ENCODE measurements at regions not wholly inside any gene's neighbourhood (a gene's known extent, or its start where the extent isn't known, plus 50 kb on each side); places are given as distances from the start of the nearest gene placed in this dataset.

GRCh38 chr1:104884939-104885338, 1135.2 kb downstream of the AMY1C start:
- Histone ChIP-seq H2AFZ (ENCODE audit: low read depth, low read length) (no peak overlapping the region), H3K36me3 (ENCODE audit: insufficient read depth, low read length) (no peaks in the 10 kb centered on the region), H3K79me2 (ENCODE audit: insufficient read depth, low read length) (no peaks in the 10 kb centered on the region), H3K9ac (ENCODE audit: low read depth, low read length) (no peak overlapping the region), H3K9me3 (ENCODE audit: insufficient read depth, low read length, severe bottlenecking) (no peaks in the 10 kb centered on the region), H3K4me2 (ENCODE audit: insufficient read depth, low read length) (no peak overlapping the region), H3K27ac (ENCODE audit: low read length) (no peak overlapping the region), H4K20me1 (ENCODE audit: insufficient read depth, low read length) (no peaks in the 10 kb centered on the region), H3K4me3 (ENCODE audit: low read depth in 1 of 2, low read length in 2 of 2) (no peak overlapping the region), H3K27me3 (ENCODE audit: insufficient read depth, low read length, poor library complexity) (no peaks in the 10 kb centered on the region), H3K4me1 (ENCODE audit: insufficient read depth, low read length) (no peaks in the 10 kb centered on the region)
- no peak for DNase-seq
- no peak for ATAC-seq (ENCODE audit: insufficient read depth, low read depth)
- TF ChIP-seq CTCF (IDR thresholded peaks at IDR 0.05; ENCODE audit: borderline replicate concordance, extremely low read depth, low read length, poor library complexity, severe bottlenecking) (no peak), EZH2 (IDR thresholded peaks at IDR 0.05; ENCODE audit: borderline replicate concordance, low read depth, low read length, severe bottlenecking) (no peak)

GRCh38 chr1:104905322-104905721, 1155.6 kb downstream of the AMY1C start:
- Histone ChIP-seq H3K4me3 (ENCODE audit: low read depth in 1 of 2, low read length in 2 of 2) (no peak overlapping the region), H2AFZ (ENCODE audit: low read depth, low read length) (no peak overlapping the region), H3K4me1 (ENCODE audit: insufficient read depth, low read length) (no peaks in the 10 kb centered on the region), H3K4me2 (ENCODE audit: insufficient read depth, low read length) (no peak overlapping the region), H3K9me3 (ENCODE audit: insufficient read depth, low read length, severe bottlenecking) (peaks cover 3% of the 10 kb centered on the region), H3K79me2 (ENCODE audit: insufficient read depth, low read length) (no peaks in the 10 kb centered on the region), H3K36me3 (ENCODE audit: insufficient read depth, low read length) (no peaks in the 10 kb centered on the region), H4K20me1 (ENCODE audit: insufficient read depth, low read length) (no peaks in the 10 kb centered on the region), H3K27ac (ENCODE audit: low read length) (no peak overlapping the region), H3K27me3 (ENCODE audit: insufficient read depth, low read length, poor library complexity) (no peaks in the 10 kb centered on the region), H3K9ac (ENCODE audit: low read depth, low read length) (no peak overlapping the region)
- no peak for TF ChIP-seq EZH2 (IDR thresholded peaks at IDR 0.05; ENCODE audit: borderline replicate concordance, low read depth, low read length, severe bottlenecking)
- no peak for TF ChIP-seq CTCF (IDR thresholded peaks at IDR 0.05; ENCODE audit: borderline replicate concordance, extremely low read depth, low read length, poor library complexity, severe bottlenecking)
- no peak for DNase-seq
- ATAC-seq (ENCODE audit: insufficient read depth, low read depth): no peak

- Histone ChIP-seq H2AFZ (ENCODE audit: low read depth, low read length) (no peak overlapping the region), H3K4me3 (ENCODE audit: low read depth in 1 of 2, low read length in 2 of 2) (no peak overlapping the region), H4K20me1 (ENCODE audit: insufficient read depth, low read length) (no peaks in the 10 kb centered on the region), H3K79me2 (ENCODE audit: insufficient read depth, low read length) (no peaks in the 10 kb centered on the region), H3K4me1 (ENCODE audit: insufficient read depth, low read length) (no peaks in the 10 kb centered on the region), H3K9ac (ENCODE audit: low read depth, low read length) (no peak overlapping the region), H3K27ac (ENCODE audit: low read length) (no peak overlapping the region), H3K9me3 (ENCODE audit: insufficient read depth, low read length, severe bottlenecking) (peaks cover 3% of the 10 kb centered on the region), H3K4me2 (ENCODE audit: insufficient read depth, low read length) (no peak overlapping the region), H3K27me3 (ENCODE audit: insufficient read depth, low read length, poor library complexity) (no peaks in the 10 kb centered on the region), H3K36me3 (ENCODE audit: insufficient read depth, low read length) (no peaks in the 10 kb centered on the region)
- ATAC-seq (ENCODE audit: insufficient read depth, low read depth): no peak
- no peak for TF ChIP-seq CTCF (IDR thresholded peaks at IDR 0.05; ENCODE audit: borderline replicate concordance, extremely low read depth, low read length, poor library complexity, severe bottlenecking)
- TF ChIP-seq EZH2 (IDR thresholded peaks at IDR 0.05; ENCODE audit: borderline replicate concordance, low read depth, low read length, severe bottlenecking): no peak
- DNase-seq: no peak
These were observed 1156.4 kb downstream of the AMY1C start for GRCh38 chr1:104906141-104906540.

GRCh38 chr1:104919188-104919587, 1169.5 kb downstream of the AMY1C start:
- Histone ChIP-seq H3K79me2 (ENCODE audit: insufficient read depth, low read length) (no peaks in the 10 kb centered on the region), H3K27me3 (ENCODE audit: insufficient read depth, low read length, poor library complexity) (no peaks in the 10 kb centered on the region), H3K4me2 (ENCODE audit: insufficient read depth, low read length) (no peak overlapping the region), H3K4me3 (ENCODE audit: low read depth in 1 of 2, low read length in 2 of 2) (no peak overlapping the region), H3K9me3 (ENCODE audit: insufficient read depth, low read length, severe bottlenecking) (no peaks in the 10 kb centered on the region), H3K36me3 (ENCODE audit: insufficient read depth, low read length) (no peaks in the 10 kb centered on the region), H4K20me1 (ENCODE audit: insufficient read depth, low read length) (no peaks in the 10 kb centered on the region), H2AFZ (ENCODE audit: low read depth, low read length) (no peak overlapping the region), H3K9ac (ENCODE audit: low read depth, low read length) (no peak overlapping the region), H3K27ac (ENCODE audit: low read length) (no peak overlapping the region), H3K4me1 (ENCODE audit: insufficient read depth, low read length) (no peaks in the 10 kb centered on the region)
- ATAC-seq (ENCODE audit: insufficient read depth, low read depth): no peak
- no peak for TF ChIP-seq CTCF (IDR thresholded peaks at IDR 0.05; ENCODE audit: borderline replicate concordance, extremely low read depth, low read length, poor library complexity, severe bottlenecking)
- TF ChIP-seq EZH2 (IDR thresholded peaks at IDR 0.05; ENCODE audit: borderline replicate concordance, low read depth, low read length, severe bottlenecking): no peak
- DNase-seq: no peak
